ENCODE measurements at regions not wholly inside any gene's neighbourhood (a gene's known extent, or its start where the extent isn't known, plus 50 kb on each side); places are given as distances from the start of the nearest gene placed in this dataset.
A peak's percentile ranks its signal among the peaks of the same experiment; 100 is the strongest.
"Not testable (repeated sequence)": the region's sequence is repeated elsewhere in the genome, so short reads cannot be mapped to it uniquely, and the experiment has no call there.

DNA sequence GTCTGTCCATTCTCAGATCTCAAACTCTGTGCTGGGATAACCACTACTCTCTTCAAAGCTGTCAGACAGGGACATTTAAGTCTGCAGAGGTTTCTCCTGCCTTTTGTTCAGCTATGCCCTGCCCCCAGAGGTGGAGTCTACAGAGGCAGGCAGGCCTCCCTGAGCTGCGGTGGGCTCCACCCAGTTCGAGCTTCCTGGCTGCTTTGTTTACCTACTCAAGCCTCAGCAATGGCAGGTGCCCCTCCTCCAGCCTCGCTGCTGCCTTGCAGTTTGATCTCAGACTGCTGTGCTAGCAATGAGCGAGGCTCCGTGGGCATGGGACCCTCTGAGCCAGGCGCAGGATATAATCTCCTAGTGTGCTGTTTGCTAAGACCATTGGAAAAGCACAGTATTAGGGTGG is 53.1 kb upstream of the HUNK start:
- DNase-seq: not testable (repeated sequence)

DNA sequence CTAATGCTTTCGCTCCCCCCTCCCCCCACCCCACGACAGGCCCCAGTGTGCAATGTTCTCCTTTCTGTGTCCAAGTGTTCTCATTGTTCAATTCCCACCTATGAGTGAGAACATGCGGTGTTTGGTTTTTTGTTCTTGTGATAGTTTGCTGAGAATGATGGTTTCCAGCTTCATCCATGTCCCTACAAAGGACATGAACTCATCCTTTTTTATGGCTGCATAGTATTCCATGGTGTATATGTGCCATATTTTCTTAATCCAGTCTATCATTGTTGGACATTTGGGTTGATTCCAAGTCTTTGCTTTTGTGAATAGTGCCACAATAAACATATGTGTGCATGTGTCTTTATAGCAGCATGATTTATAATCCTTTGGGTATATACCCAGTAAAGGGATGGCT is 58.5 kb upstream of the HUNK start:
- DNase-seq: not testable (repeated sequence)

DNA sequence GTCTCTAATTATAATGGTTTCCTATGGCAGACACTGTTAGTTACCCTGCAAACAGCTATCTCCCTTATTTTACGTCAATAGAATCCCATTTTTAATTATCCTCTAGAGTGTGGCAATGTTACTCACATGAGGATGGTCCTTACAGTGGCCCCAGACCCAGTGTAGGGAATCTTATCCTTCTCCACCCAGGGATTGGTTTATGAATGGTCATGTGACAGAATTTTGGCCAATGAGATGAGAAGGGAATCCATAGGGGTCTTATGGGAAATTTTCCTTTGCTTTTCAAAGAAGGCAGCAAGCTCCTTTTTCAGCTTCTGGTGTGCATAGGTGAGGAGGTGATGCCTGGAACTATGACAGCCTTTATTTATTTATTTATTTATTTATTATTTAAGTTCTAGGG is 59.0 kb upstream of the HUNK start:
- no peak for DNase-seq

GRCh38 chr21:31804008-31804394 is 68.8 kb upstream of the HUNK start:
- no peak for DNase-seq

DNA sequence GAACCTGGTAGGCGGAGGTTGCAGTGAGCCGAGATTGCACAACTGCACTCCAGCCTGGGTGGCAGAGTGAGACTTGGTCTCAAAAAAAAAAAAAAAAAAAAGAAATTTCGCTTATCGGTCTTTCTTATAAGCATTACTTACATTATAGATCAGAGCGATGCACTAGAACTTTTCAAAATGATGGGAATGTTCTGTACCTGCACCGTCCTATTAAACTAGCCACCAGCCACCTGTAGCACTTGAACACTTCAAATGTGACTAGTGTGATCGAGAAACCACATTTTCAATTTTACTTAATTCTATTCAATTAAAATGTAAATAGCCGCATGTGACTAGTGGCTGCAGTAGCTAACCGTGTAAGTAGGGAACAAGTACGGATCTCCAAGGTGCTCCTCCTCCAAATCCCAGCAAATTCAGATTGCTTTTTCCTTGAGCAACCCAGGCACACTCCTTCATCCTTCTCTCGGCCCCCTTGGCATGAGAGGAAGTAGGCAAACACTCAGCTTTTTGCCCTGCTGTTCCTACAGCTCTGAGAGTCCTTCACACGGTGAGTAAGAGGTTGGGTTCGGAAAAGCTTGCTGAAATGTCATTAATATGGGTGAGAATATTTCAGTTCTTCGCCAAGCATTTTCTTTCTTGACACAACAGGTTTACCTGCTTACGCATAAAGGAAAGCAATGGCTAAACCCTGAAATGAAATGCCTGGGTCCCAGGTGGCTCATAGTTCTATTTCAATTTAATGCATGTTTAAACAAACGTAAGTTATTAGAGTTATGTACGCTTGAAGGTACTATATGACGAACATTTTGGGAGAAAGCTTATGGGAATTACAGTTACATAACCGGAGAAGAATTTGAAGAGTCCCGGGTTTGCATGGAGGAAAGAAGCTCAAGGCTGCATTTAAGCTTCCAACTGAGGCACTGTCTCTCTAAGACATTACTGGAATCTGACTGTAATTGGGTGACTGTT is 69.5 kb upstream of the HUNK start:
- no peak for DNase-seq

- no peak for DNase-seq
Observed at GRCh38 chr21:31802331-31802730, 70.4 kb upstream of the SCAF4 start.

GRCh38 chr21:31801551-31802219 is 69.8 kb upstream of the SCAF4 start:
- DNase-seq: no peak

GRCh38 chr21:31798842-31799704 is 67.2 kb upstream of the SCAF4 start:
- DNase-seq: no peak

DNA sequence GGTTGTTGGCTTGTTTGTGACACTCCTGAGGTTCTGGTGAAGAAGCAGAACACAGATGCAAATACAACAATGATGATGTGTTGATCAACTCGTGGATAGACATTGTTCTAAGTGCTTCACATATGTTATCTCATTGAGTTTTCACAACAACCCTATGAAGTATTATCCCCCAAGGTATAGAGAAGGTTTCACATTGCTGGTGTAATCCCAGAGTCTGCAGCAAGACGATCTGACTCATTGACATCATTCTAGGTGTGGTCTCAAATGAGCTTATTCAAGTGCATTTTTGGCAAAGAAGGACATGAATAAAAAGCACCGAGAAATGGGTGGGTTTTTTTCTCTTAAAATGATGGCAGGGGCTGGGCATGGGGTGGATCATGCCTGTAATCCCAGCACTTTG is 64.1 kb upstream of the SCAF4 start:
- no peak for DNase-seq

DNA sequence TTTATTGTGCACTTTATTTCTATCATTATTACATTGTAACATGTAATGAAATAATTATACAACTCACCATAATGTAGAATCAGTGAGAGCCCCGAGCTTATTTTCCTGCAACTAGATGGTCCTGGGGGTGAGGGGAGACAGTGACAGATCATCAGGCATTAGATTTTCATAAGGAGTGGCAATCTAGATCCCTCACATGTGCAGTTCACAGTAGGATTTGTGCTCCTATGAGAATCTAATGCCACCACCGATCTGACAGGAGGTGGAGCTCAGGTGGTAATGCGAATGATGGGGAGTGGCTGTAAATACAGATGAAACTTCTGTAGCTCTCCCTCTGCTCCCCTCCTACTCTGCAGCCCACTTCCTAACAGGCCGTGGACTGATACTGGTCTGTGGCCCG is 58.5 kb upstream of the SCAF4 start:
- DNase-seq: not testable (repeated sequence)

DNA sequence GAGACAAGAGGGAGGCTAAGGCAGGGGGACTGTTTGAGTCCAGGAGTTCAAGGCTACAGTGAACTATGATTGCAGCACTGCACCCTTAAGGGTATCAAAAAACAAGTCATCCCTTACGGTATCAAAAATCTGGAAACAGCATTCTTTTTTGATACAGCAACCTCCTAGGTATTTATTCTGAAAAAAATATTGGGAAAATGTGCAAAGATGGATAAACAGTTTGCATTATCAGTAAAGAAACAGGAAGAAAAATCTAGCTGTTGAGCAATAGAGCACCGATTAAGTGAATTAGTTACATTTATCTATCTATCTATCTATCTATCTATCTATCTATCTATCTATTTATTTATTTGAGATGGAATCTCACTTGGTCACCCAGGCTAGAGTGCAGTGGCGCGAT is 56.7 kb upstream of the SCAF4 start:
- no peak for DNase-seq

DNA sequence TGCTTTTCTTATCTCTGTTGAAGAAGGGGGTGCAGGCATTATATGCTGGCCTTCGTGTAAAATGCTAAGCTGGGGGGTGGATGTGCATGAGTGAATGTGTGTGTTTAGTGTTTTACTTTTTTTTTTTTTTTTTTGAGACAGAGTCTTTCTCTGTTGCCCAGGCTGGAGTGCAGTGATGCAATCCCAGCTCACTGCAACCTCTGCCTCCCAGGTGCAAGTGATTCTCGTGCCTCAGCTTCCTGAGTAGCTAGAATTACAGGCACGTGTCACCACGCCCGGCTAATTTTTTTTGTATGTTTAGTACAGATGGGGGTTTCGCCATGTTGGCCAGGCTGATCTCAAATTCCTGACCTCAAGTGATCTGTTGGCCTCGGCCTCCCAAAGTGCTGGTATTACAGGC is 55.8 kb upstream of the SCAF4 start:
- not testable (repeated sequence) for DNase-seq

DNA sequence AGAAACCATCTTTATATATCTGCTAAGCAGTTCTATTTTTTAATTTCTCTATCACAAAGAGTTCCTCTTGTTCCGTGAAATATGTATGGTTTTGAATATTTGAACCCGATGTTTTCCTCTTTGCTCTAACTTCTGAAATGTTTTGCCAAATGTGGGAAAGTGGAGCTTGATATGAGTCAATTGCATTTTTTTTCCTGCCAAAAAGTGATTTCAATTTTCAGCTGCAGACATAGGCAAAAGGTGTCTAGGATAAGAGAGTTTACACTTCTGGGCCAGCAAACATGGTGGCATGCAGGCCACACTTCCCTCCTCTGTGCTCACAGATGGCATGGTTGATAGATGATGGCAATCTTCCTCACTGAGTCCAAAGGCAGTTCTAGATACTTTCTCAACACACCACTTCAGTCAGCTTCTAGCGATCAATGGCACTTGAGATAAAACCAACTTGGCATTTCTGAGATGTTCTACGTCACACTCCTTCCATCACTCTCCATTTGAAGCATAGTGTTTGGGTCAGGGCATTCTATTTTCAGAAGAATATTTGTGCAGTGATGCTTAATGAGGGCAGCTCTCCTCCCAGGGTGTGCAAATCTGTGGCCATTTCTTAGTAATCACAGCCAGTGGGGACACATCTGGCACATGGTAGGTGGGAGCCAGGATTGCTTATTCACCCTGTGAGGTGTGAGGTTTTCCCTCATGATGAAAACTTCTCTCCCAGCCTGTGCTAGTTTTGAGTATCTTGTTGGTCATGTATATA is 54.4 kb upstream of the SCAF4 start:
- DNase-seq: no peak

GRCh38 chr21:31785237-31786163 is 53.6 kb upstream of the SCAF4 start:
- DNase-seq: peak; percentile 73

DNA sequence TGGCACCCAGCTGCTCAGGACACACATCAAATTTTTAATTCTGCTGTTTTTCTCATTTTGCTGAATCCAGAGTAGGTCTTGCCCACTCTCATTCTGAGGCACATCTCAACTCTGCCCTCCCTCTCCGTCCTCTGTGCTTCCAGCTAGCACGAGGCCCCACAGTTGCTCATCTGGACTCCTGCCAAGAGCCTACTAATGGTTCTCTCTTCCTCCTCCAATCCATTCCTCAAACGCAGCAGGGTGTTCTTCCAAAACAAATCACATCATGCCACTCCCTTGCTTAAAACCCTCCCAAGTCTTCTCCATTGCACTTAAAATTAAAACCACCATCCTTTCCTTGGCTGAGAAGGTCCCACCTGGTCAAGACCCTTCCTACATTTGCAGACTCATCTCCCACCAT is 49.8 kb upstream of the SCAF4 start:
- peak; percentile 84 for DNase-seq

Measured in suppressor macrophage treated with lipopolysaccharide for 4 hours (primary cell).